Body of pancreas (tissue), 4 donors: ENCODE measurements at regions not wholly inside any gene's neighbourhood (a gene's known extent, or its start where the extent isn't known, plus 50 kb on each side); places are given as distances from the start of the nearest gene placed in this dataset.
"Not testable (repeated sequence)": the region's sequence is repeated elsewhere in the genome, so short reads cannot be mapped to it uniquely, and the experiment has no call there.

ENCODE experiments used
- CTCF ChIP-seq, 7 experiments: fragments of 450-650 bp in 4 of 7; fragments of 200-600 bp in 3 of 7; sonication (generic) in 3 of 7; IDR thresholded peaks; one replicate each; pipeline ENCODE4 v1.5.1; 2016 to 2019; ENCODE audit warnings: antibody characterized with exemption in 7 of 7
- POLR2A ChIP-seq, 3 donors: fragments of 450-650 bp; IDR thresholded peaks; one replicate each; pipeline ENCODE4 v1.6.1; 2016; ENCODE audit warnings: antibody characterized with exemption in 3 of 3, mild to moderate bottlenecking in 2 of 3

GRCh38 chr2:136266346-136266745, 148.4 kb upstream of the CXCR4 start:
- not testable (repeated sequence) for TF ChIP-seq CTCF, POLR2A (IDR thresholded peaks at IDR 0.05)
